ENCODE measurements at regions not wholly inside any gene's neighbourhood (a gene's known extent, or its start where the extent isn't known, plus 50 kb on each side); places are given as distances from the start of the nearest gene placed in this dataset.
"Not testable (repeated sequence)": the region's sequence is repeated elsewhere in the genome, so short reads cannot be mapped to it uniquely, and the experiment has no call there.

DNA sequence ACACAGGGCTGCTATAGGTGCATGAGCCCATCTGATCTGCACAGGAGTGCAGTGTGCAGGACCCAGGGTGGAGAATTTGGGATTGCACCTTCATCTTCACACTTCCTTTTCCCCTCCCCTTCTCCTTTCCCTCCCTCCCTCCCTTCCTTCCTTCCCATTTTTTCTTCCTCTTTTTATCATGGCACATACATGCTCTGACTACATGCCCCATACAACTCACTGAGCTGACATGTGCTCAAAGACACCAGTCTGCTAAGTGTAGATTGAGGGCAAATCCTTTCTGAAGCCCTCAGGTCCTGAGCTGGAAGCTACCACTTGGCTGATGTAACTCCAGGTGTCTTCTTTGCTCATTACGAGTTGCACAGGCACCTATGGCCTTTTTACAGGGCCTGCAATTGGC lies 365.3 kb upstream of the ZNF32 start:
- H3K4me3 ChIP-seq (ENCODE audit: low read depth, low read length), result no peak overlapping the region

DNA sequence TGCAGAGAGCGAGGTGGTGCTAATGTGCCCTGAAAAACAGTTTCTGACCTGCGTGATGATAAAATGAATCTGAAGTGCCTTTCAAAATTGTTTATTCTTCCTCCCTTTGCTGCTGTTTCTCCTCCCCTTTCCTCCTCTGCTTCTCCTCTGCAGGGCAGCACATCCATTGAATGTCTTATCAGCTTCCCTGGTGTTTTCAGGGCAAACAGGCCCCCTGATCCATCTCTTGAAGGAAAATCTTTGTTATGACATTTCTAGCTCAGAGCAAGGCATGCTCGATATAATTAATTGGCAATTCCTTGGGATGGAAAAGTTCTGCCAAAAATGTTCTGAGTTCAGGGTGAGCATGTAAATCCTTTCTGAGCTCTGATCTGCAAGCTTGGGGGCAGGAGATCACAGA lies 364.2 kb upstream of the ZNF32 start:
- no peak overlapping the region for H3K4me3 ChIP-seq (ENCODE audit: low read depth, low read length)

DNA sequence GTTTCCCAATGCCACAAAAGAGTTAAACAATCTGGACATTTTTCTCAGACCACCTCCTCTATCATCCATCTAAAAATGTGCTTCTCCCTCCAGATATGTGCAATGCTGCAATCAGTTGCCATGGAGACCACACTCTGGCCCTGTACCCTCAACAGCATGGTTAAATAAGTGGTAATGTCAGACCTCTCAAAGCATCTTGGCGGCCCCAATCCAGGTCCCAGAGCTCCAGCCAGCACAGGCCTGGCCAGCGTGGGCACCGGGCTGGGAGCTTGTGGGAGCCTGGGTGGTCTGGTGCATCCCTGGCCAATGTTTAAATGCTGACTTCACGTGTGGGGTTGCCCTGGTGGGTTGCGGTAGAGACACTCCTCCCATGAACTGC lies 362.9 kb upstream of the ZNF32 start:
- no peak overlapping the region for H3K4me3 ChIP-seq (ENCODE audit: low read depth, low read length)

DNA sequence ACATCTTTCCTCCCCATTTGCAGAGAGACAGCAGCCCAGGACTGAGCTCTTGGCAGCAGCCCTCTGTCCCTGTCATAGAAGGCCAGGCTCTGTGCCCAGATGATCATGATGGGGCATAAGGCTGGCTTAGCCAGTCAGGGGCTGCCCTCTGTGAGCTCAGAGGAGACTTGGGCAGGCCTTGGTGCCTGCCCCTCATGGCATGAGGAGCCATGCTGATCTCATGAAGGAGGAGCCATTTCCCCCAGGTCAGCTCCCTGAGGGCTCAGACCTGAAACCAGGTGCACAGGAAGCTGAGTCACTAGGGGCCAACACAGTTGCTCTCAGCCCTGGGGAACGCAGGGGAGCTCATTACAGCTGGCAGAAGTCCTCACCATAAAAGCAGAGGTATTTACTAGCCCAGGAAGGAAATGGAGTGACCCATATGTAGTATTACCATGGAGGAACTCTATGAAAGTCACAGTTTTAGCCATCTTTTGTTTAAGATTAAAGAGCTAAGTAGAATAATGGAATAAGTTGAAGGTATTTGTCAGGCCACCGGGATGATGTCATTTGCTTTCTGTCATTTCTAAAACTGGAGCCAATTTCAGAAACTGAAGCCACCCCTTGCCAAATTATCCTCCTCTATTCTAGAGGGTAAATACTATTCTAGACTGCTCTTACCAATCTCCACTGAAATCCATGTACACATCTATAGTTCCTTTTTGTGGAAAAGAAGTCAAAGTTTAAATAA lies 362.4 kb upstream of the ZNF32 start:
- no peak overlapping the region for H3K4me3 ChIP-seq (ENCODE audit: low read depth, low read length)

DNA sequence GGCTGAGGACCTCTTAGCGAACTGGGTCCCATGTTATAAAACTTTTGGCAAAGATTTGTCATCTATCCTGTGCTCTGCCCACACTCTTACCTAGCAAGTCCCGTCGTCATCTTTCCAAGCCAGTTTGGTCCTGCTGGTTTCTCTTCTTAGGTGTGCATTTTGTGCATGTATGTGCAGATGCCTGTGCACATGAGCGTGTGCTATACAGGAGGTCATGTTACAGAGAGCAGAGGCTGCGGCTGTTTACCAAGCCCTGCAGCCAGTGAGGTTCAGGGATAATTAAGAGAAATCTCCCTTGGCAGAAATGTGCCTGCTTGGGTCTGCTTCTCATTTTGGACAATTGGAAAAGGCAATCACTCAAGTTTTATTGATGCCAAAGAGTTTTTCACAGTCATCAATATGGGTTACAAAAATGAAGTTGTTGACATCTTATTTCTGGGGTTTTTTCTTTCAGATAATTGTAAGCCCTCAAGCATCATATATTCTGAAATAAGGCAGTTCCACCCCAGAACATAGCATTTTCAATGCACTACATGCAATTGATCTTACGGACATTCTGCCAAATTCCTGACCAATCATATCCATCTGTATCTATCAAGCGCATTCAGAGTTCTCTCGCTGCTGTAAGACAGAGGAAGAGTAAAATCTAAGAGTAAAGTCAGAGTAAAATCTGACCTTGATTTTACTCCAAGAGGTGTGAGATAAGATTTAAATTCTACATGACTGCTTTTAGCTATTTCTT lies 361.4 kb upstream of the ZNF32 start:
- H3K4me3 ChIP-seq (ENCODE audit: low read depth, low read length), result no peak overlapping the region

DNA sequence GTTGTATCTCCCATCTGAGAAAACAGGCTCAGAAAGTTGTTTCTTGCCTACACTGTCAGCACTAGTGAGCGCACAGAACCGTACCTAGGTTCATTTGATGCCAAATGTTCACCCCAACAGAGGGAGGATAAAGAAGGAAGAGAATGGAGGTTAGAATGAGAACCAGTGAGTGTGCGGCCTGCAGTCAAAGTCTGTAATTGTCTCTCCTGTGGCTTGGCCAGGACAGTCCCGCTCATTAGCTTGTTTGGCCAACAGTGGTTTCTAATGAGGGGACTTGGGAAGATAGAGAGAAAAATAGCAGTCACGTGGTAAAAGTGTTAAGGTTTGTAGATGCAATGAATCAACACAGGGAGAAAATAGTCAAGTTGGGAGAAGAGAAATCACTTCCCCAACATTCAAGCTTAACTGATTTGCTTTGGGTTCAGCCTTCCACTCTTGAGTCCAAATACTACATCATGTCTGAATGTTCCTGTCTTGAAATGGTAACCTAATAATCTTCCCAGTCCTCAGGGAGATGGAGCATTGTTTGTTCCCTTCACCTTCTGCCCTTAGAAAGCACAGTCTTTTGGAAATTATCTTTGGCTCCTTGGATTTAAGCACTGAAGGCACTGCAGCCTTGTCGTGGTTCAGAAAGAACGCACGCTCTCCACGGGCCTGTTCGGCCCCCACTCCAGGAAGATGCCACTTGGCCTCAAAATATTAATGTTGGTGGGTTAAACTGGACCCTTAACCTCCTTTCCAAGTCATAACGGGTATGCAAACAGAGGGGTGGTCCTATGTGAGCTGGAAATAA lies 360.4 kb upstream of the ZNF32 start:
- H3K4me3 ChIP-seq (ENCODE audit: low read depth, low read length), result no peak overlapping the region

DNA sequence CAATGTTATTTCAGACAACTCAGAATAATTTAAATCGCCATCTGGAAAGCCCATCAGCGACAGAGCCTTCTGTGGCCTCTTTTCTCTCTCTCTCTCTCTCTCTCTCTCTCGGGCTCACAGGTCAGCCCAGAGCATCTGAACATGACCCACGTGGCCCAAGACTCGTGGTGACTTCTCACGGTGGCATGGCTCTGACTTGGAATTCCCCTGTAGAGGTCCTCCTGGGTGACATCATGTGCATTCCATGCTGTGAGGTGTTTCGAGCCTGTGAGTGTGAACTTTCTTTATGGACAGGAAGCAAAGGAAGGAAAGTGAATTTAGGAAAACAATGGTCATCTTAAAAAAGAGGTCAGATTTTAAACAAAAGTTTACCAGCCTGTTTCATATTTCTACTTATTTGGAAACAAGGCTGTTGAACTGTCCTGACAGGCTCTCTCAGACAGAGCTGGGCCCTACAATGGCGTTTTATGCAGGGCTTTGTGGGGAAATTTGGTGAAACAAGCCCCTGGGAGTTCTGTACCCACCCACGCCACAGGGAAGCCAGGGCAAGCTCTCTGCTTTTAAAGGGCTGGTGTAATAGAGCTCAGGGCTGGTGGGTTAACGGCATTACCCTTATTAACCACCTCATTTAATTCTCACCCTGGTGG lies 359.7 kb upstream of the ZNF32 start:
- no peak overlapping the region for H3K4me3 ChIP-seq (ENCODE audit: low read depth, low read length)

DNA sequence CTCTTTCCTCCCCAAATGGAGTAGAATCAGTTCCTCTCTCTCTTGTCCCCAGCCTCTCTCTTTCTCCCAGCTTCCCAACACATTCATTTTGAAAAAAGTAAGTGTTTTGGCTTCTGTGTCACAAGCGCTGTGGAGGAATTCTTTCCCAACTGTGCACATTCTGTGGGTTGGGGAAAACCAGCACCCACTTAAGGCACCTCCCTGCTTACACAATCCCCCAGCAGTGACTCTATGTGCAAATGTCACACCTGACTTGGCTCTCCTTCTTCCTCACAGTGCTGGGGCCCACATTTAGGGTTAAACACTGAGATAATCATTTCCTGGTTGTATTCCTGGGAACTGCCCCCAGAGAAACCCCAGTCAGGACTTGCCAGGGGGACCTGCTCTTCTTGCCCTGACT lies 358.1 kb upstream of the ZNF32 start:
- H3K4me3 ChIP-seq (ENCODE audit: low read depth, low read length), result no peak overlapping the region

DNA sequence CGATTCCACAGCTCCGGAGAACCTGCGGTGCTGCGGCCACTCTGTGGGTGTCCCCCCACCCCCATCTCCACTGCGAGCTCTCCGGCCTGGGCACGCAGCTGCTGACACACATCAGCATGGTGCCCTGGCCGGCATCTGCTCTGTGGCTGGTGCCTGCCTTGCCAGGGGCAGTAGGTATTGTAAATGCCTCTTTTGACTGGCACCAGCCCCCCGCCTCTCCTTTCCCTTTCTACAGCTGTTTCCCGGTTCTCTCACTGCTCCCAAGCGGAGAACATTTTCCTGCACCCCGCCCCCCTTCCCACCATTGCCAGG lies 357.1 kb upstream of the ZNF32 start:
- H3K4me3 ChIP-seq (ENCODE audit: low read depth, low read length), result no peak overlapping the region

DNA sequence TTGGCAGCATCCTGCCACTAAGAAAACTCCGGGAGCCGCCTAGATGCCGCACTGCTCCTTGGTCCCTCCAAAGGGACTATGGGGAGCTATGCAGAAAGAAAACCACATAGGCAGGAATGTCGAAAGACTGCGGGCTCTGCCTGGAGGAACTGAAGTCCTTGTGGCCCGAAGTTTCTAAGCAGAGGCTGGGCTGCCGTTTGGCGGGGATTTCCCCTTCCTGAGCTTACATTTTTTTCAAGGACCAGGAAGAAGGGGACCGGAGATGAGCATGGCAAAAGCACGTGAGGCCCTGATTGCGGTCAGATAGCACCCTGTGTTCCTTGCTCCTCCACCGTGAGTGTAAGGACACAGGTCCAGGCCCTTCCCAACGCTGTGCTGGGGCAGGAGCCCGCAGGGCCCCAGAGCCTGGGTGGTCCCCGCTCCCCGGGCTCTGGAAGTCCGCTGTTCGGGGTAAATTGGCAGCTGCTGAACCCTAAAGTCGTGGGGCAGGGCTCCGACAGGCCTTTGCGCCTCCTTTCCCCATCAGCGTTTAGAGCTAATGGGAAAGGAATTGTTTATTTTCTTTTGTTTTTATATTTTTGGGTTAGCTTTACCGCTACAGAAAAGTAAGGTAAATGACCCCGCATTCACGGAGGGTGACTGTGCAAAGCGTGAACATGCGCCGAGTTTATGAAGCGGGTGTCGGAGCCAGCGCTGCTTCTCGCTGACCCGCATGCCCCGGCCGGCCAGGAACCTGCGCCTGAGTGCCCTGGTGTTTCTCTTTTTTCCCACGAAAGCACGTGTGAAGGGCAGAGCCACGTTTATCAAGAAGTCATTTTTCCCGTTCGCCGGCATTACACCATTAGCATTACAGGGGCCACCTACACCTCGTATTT lies 356.5 kb upstream of the ZNF32 start:
- H3K4me3 ChIP-seq (ENCODE audit: low read depth, low read length), result no peak overlapping the region

DNA sequence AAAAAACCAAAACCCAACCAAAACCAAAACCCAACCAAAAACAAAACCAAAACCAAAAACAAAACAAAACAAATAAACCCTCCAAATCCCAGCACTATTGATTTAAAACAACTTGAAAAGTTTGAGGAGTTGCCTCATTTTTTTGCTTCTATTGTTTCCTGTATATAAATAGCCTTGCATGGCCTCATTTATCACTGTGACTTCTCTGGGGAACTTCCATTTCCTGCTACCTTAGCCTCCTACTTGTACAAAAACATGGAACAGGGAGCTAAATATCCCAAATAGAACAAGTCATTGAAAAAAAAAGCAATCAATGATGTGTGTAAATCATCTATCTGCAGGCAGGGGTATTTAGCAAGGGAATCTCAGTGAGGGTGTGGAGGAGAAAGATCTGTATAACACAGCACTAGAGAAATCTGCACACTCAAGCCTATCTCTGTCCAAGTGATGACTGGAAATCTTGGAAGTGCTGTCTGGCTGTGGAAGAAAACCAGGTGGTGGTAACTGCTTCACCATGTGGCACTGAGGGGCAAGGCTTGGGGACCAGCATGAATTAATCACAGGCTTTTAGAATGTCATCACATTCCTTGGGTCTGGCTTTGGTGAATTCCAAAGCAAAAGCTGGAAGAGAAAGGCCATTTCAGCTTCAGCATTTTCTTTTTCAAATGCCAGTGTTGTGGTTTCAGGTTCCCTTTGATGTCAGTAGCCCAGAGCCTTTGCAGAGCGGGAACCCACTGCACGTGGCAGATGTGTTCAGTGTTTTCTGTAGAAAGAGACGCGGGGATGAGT lies 349.5 kb upstream of the ZNF32 start:
- no peak overlapping the region for H3K4me3 ChIP-seq (ENCODE audit: low read depth, low read length)

DNA sequence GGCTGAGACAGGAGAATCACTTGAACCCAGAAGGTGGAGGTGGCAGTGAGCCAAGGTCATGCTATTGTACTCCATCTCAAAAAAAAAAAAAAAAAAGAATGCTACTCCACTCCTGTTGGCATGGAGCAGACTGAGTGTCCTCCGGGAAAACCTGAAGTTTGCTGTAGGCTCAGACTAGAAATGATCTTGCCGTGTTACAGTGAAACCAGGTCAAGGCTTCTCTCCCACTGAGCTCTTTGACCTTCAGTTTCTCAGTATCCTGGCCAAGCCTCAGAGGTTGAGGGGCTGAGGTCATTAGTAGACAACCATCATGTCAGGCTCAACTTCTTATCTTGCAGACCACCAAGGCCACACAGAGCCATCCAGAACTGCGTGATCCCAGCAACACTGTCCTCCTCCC lies 348.6 kb upstream of the ZNF32 start:
- no peak overlapping the region for H3K4me3 ChIP-seq (ENCODE audit: low read depth, low read length)

DNA sequence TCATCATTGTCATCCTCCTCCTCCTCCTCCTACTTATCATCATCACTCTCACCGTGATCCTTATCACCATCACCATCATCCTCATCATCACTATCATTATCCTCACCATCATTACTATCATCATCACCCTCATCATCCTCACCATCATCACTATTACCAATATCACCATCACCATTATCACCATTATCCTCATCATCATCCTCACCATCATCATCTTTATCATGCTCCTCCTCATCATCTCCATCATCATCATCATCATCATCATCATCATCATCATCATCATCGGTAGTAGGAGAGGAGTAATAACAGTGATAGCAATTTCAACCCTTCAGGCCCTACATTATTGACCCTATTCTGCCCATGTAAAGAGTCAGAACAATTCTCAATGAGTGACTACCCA lies 345.9 kb upstream of the ZNF32 start:
- no peak overlapping the region for H3K4me3 ChIP-seq (ENCODE audit: low read depth, low read length)

DNA sequence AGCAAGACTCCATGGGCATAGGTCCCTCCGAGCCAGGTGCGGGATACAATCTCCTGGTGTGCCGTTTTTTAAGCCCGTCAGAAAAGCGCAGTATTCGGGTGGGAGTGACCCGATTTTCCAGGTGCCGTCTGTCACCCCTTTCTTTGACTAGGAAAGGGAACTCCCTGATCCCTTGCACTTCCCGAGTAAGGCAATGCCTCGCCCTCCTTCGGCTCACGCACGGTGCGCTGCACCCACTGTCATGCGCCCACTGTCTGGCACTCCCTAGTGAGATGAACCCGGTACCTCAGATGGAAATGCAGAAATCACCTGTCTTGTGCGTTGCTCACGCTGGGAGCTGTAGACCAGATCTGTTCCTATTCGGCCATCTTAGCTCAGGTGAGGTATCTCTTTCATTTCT lies 344.1 kb upstream of the ZNF32 start:
- H3K4me3 ChIP-seq (ENCODE audit: low read depth, low read length), result not testable (repeated sequence)

DNA sequence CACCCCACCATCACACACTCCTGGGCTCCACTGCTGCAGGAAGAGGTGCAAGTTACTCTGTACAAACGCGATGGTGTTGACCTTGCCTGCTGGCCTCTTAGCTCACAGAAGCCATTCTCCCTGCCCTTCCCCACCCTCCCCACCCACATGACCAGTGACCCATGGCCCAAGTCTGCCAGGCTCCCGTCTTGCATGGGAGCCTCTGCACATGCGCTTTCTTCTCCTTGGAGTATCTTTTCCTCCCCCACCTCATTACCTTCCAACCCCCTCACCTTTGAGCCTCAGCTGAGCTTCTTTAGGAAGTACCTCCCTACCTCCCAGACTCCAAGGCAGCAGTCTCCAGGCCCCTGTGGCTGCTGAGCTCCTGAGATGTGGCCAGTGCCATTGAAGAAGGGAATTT lies 337.7 kb upstream of the ZNF32 start:
- H3K4me3 ChIP-seq (ENCODE audit: low read depth, low read length), result no peak overlapping the region

DNA sequence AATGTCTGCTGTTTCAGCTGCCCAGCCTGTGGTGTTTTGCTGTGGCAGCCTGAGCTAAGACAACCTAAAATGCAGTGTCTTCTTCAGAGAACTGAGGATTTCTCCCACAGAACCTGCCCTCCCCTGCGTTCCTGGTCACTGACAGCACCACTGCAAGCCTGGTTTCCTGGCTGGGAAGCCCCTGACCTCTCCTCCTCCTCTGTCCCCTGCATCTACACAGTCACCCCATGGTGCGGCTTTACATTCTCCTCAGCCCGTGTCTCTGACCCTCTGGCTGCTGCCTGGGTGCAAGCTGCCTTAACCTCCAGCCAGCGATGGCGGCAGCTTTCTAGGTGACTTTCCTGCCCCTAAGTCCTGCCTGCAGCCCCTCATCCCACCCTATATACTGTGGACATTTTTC lies 337.3 kb upstream of the ZNF32 start:
- no peak overlapping the region for H3K4me3 ChIP-seq (ENCODE audit: low read depth, low read length)

DNA sequence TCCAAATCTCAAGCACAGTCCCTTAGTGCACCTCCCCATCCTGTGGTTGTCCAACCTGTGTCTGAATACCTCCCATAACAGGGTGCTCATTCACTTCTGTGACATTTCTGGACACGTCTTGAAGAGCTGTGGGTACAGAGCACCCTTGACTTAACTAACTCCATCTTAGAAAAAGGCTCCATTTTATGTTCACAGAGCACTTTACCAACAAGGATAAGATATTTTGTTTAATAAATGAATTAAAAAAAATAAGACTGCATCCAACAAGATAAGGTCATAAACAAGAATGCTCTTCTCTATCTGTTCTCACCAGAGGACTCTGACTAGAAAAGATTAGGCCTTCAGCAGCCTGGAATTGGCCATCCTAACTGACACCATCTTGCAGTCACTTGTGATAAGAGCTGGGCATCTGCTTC lies 335.2 kb upstream of the ZNF32 start:
- H3K4me3 ChIP-seq (ENCODE audit: low read depth, low read length), result no peak overlapping the region

DNA sequence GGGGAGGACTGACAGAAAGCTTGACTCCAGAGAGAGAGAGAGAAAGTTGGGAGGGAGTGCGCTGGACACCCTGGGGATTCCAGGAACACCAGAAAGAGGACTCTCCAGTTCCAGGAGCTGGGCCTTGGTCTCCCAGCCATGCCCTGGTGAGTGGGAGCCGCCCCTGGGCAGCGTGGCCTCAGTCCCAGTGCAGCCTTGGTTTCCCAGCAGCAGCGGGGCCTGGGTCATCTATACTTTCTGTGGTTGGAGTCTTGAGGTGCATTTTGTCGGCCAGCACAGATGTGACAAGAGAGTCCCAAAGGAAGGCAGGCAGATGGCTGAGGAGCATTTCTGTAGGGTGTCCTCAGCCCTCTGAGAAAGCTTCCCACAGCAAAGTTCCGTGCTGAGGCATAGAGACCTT lies 334.7 kb upstream of the ZNF32 start:
- H3K4me3 ChIP-seq (ENCODE audit: low read depth, low read length), result no peak overlapping the region

DNA sequence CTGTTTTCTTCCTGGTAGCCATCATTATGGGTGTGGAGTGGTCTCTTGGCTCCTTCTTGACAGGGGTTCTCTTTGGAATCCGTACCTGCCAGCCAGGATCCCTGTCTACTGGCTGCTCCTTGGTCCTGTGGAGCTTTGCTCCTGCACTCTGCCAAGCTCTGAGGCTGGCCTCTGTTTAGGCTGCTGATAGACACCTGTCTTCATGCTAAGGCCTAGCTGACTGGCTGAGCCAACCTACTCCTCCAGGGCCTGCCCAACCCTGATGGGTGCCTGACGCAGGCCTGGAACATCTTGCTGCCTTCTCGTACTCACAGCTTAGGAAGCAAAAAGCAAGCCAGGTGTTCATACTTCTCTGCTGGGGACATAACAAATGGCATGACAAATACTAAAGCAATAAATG lies 333.6 kb upstream of the ZNF32 start:
- H3K4me3 ChIP-seq (ENCODE audit: low read depth, low read length), result no peak overlapping the region

DNA sequence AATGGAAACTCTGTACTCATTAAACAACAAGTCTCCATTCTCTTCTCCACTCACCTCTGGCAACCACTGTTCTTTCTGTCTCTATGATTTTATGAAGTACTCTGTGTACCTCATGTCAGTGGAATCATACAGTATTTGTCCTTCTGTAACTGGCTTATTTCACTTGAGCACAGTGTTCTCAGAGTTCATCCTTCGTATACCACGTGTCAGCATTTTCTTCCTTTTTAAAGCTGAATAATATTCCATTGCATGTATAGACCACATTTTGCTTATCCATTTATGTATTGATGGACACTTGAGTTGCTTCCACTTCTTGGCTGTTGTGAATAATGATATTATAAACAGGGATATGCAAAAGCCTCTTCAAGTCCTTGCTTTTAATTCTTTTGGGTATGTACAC lies 333.0 kb upstream of the ZNF32 start:
- H3K4me3 ChIP-seq (ENCODE audit: low read depth, low read length), result no peak overlapping the region

Measured in iPS-11a (cell line).